A673 (cell line): ENCODE measurements at regions not wholly inside any gene's neighbourhood (a gene's known extent, or its start where the extent isn't known, plus 50 kb on each side); places are given as distances from the start of the nearest gene placed in this dataset.

Experiments
- BruUV-seq: library from RNA; stranded (reverse); fragments of 400-500 nt; replicated peaks from 2 replicates; lab custom pipeline; 2021; lab: Mats Ljungman, UMichigan
- CTCF ChIA-PET: fragments of 300-600 bp; sonication (Branson Sonifier 250); formaldehyde crosslinking; loops from one replicate; lab custom pipeline; 2022; ENCODE audit warnings: antibody characterized with exemption; lab: Charles Lee
- POLR2A ChIA-PET: fragments of 300-600 bp; sonication (Branson Sonifier 250); formaldehyde crosslinking; loops from one replicate; lab custom pipeline; 2022; ENCODE audit warnings: antibody characterized with exemption; ENCODE audit not compliant: low non-redundant PET; lab: Charles Lee
- DNase-seq: peaks from one replicate; pipeline ENCODE4 v3.0.0-alpha.2; 2015; ENCODE audit warnings: low spot score
- H3K27ac ChIP-seq: fragments of 200-600 bp; sonication (generic); 2 replicates; pipeline ENCODE4 v1.5.1; 2016; ENCODE audit warnings: mixed run types, low read depth, mild to moderate bottlenecking, mixed read lengths, antibody characterized with exemption, low read length; ENCODE audit not compliant: poor library complexity, severe bottlenecking
- H3K27me3 ChIP-seq: fragments of 200-600 bp; sonication (generic); replicated peaks from 2 replicates; pipeline ENCODE4 v1.6.1; 2017; ENCODE audit warnings: mixed run types, low read depth, mild to moderate bottlenecking, mixed read lengths, antibody characterized with exemption, low read length; ENCODE audit not compliant: insufficient read depth, poor library complexity
- H3K36me3 ChIP-seq: fragments of 200-600 bp; sonication (generic); 2 replicates; pipeline ENCODE4 v1.6.1; 2016; ENCODE audit warnings: mixed run types, mild to moderate bottlenecking, mixed read lengths, antibody characterized with exemption, low read length; ENCODE audit not compliant: insufficient read depth, poor library complexity, severe bottlenecking
- H3K4me1 ChIP-seq: fragments of 200-600 bp; sonication (generic); 2 replicates; pipeline ENCODE4 v1.6.1; 2017; ENCODE audit warnings: mixed run types, mild to moderate bottlenecking, mixed read lengths, antibody characterized with exemption, low read length; ENCODE audit not compliant: insufficient read depth, poor library complexity, severe bottlenecking
- H3K4me3 ChIP-seq: fragments of 200-600 bp; sonication (generic); 2 replicates; pipeline ENCODE4 v1.5.1; 2016; ENCODE audit warnings: low read depth, mixed run types, mild to moderate bottlenecking, mixed read lengths, low read length; ENCODE audit not compliant: poor library complexity, severe bottlenecking
- H3K9me3 ChIP-seq: fragments of 200-600 bp; sonication (generic); 2 replicates; pipeline ENCODE4 v1.6.1; 2016; ENCODE audit warnings: mixed run types, low read depth, mild to moderate bottlenecking, mixed read lengths, antibody characterized with exemption, low read length; ENCODE audit not compliant: poor library complexity, severe bottlenecking
- CTCF ChIP-seq: fragments of 300-800, 200-600 bp; sonication (generic); conservative IDR thresholded peaks from 2 replicates; pipeline ENCODE4 v1.5.1; 2017; ENCODE audit warnings: low read depth, mild to moderate bottlenecking, antibody characterized with exemption, low read length, moderate library complexity, mixed read lengths
- EZH2 ChIP-seq: fragments of 200-600 bp; sonication (generic); IDR thresholded peaks from 2 replicates; pipeline ENCODE4 v1.6.1; 2017; ENCODE audit warnings: borderline replicate concordance, low read depth, mild to moderate bottlenecking, mixed read lengths, antibody characterized with exemption, low read length; ENCODE audit not compliant: poor library complexity, severe bottlenecking
- intact Hi-C: fragments of 100-400 bp; cut with micrococcal nuclease; formaldehyde crosslinking; loops from one replicate; pipeline ENCODE4 v1.10.0; 2022; ENCODE audit not compliant: unreplicated experiment

- H3K4me1 ChIP-seq, result no peaks in the 10 kb centered on the region
- H3K36me3 ChIP-seq, result no peaks in the 10 kb centered on the region
- no peak for DNase-seq
- ChIA-PET POLR2A (no interaction called here), CTCF (no interaction called here)
- H3K27me3 ChIP-seq, result no peaks in the 10 kb centered on the region
- TF ChIP-seq EZH2 (no peak), CTCF (no peak)
- H3K27ac ChIP-seq, result no peak overlapping the region
- no peaks in the 10 kb centered on the region for H3K9me3 ChIP-seq
- BruUV-seq, result no TSS peak
- no peak overlapping the region for H3K4me3 ChIP-seq
- intact Hi-C loops, result no loop called here
These were observed 72.3 kb upstream of the BOD1 start for GRCh38 chr5:173688703-173689102.

- TF ChIP-seq CTCF (no peak), EZH2 (no peak)
- intact Hi-C loops, result no loop called here
- Histone ChIP-seq H3K9me3 (no peaks in the 10 kb centered on the region), H3K27ac (no peak overlapping the region), H3K4me1 (no peaks in the 10 kb centered on the region), H3K27me3 (no peaks in the 10 kb centered on the region), H3K36me3 (no peaks in the 10 kb centered on the region), H3K4me3 (no peak overlapping the region)
- ChIA-PET CTCF (no interaction called here), POLR2A (no interaction called here)
- DNase-seq, result no peak
- BruUV-seq, result no TSS peak
These were observed 72.8 kb upstream of the BOD1 start for GRCh38 chr5:173689171-173689736.

- intact Hi-C loops, result no loop called here
- Histone ChIP-seq H3K4me1 (no peaks in the 10 kb centered on the region), H3K27me3 (no peaks in the 10 kb centered on the region), H3K4me3 (no peak overlapping the region), H3K9me3 (no peaks in the 10 kb centered on the region), H3K36me3 (no peaks in the 10 kb centered on the region), H3K27ac (no peak overlapping the region)
- BruUV-seq, result no TSS peak
- no peak for DNase-seq
- no peak for TF ChIP-seq CTCF
- ChIA-PET CTCF (no interaction called here), POLR2A (no interaction called here)
These were observed 73.4 kb upstream of the BOD1 start for GRCh38 chr5:173689737-173690360.
